ENCODE measurements at regions not wholly inside any gene's neighbourhood (a gene's known extent, or its start where the extent isn't known, plus 50 kb on each side); places are given as distances from the start of the nearest gene placed in this dataset.

- ATAC-seq, result no peak
Measured at GRCh38 chr4:173871643-173872042, 341.6 kb upstream of the HAND2 start.

GRCh38 chr4:173866322-173867026 is 336.4 kb upstream of the HAND2 start:
- H3K4me1 ChIP-seq (ENCODE audit: control insufficient read depth, insufficient read depth, low read length), result no peaks in the 10 kb centered on the region
- DNase-seq (no peak), ATAC-seq (no peak)
- TF ChIP-seq CTCF (IDR thresholded peaks at IDR 0.05), result no peak
- no peak overlapping the region for H3K27ac ChIP-seq (ENCODE audit: low read length)
- 97% methylated on average over 3 of the region's 3 CpGs for WGBS (ENCODE audit: insufficient coverage)
- Mint-ChIP-seq H3K4me1 (no peaks in the 10 kb centered on the region), H3K36me3 (no peaks in the 10 kb centered on the region), H3K27me3 (ENCODE audit: low read depth in 2 of 2) (no peaks in the 10 kb centered on the region), H3K9me3 (peaks cover 7 to 8% of the 10 kb centered on the region in 2 donors), H3K27ac (no peak overlapping the region), H3K4me3 (no peak overlapping the region)
- peaks cover 2% of the 10 kb centered on the region for H3K9me3 ChIP-seq (ENCODE audit: control insufficient read depth, insufficient read depth, low read length)
- no peaks in the 10 kb centered on the region for H3K36me3 ChIP-seq (ENCODE audit: control insufficient read depth, insufficient read depth, low read length)
- intact Hi-C loops (cut with micrococcal nuclease), result no loop called here
- H3K27me3 ChIP-seq (ENCODE audit: control insufficient read depth, insufficient read depth, low read length), result no peaks in the 10 kb centered on the region
- H3K4me3 ChIP-seq (ENCODE audit: low read length), result no peak overlapping the region

More at GRCh38 chr4:173871643-173872042, 341.6 kb upstream of the HAND2 start:
- intact Hi-C loops (cut with micrococcal nuclease), result no loop called here
- H3K27ac Mint-ChIP-seq, result no peak overlapping the region
- no peak overlapping the region for H3K4me3 ChIP-seq (ENCODE audit: low read length)
- no peaks in the 10 kb centered on the region for H3K4me1 Mint-ChIP-seq
- no peak overlapping the region for H3K4me3 Mint-ChIP-seq
- no peaks in the 10 kb centered on the region for H3K9me3 ChIP-seq (ENCODE audit: control insufficient read depth, insufficient read depth, low read length)
- H3K27me3 Mint-ChIP-seq (ENCODE audit: low read depth in 2 of 2), result no peaks in the 10 kb centered on the region
- H3K27me3 ChIP-seq (ENCODE audit: control insufficient read depth, insufficient read depth, low read length), result no peaks in the 10 kb centered on the region
- H3K9me3 Mint-ChIP-seq, result peaks cover 5 to 9% of the 10 kb centered on the region in 2 donors
- H3K36me3 Mint-ChIP-seq, result no peaks in the 10 kb centered on the region
- no peak overlapping the region for H3K27ac ChIP-seq (ENCODE audit: low read length)
- DNase-seq, result no peak
- H3K36me3 ChIP-seq (ENCODE audit: control insufficient read depth, insufficient read depth, low read length), result no peaks in the 10 kb centered on the region
- TF ChIP-seq CTCF (IDR thresholded peaks at IDR 0.05), result no peak
- H3K4me1 ChIP-seq (ENCODE audit: control insufficient read depth, insufficient read depth, low read length), result no peaks in the 10 kb centered on the region

GRCh38 chr4:173862754-173863153 is 332.7 kb upstream of the HAND2 start:
- no peak overlapping the region for H3K4me3 Mint-ChIP-seq
- Histone ChIP-seq H3K27ac (ENCODE audit: low read length) (no peak overlapping the region), H3K9me3 (ENCODE audit: control insufficient read depth, insufficient read depth, low read length) (peaks cover 2% of the 10 kb centered on the region), H3K4me3 (ENCODE audit: low read length) (no peak overlapping the region), H3K36me3 (ENCODE audit: control insufficient read depth, insufficient read depth, low read length) (no peaks in the 10 kb centered on the region), H3K27me3 (ENCODE audit: control insufficient read depth, insufficient read depth, low read length) (no peaks in the 10 kb centered on the region), H3K4me1 (ENCODE audit: control insufficient read depth, insufficient read depth, low read length) (no peaks in the 10 kb centered on the region)
- ATAC-seq (no peak), DNase-seq (no peak)
- no peaks in the 10 kb centered on the region for H3K36me3 Mint-ChIP-seq
- H3K9me3 Mint-ChIP-seq, result peaks cover 16 to 20% of the 10 kb centered on the region in 2 donors
- intact Hi-C loops (cut with micrococcal nuclease), result no loop called here
- no peak overlapping the region for H3K27ac Mint-ChIP-seq
- H3K4me1 Mint-ChIP-seq, result no peaks in the 10 kb centered on the region
- H3K27me3 Mint-ChIP-seq (ENCODE audit: low read depth in 2 of 2), result no peaks in the 10 kb centered on the region
- no peak for TF ChIP-seq CTCF (IDR thresholded peaks at IDR 0.05)
- WGBS (ENCODE audit: insufficient coverage), result 81% methylated on average over 1 of the region's 3 CpGs

GRCh38 chr4:173860094-173860493 is 330.1 kb upstream of the HAND2 start:
- WGBS (ENCODE audit: insufficient coverage), result 59% methylated on average over 1 of the region's 2 CpGs
- no peaks in the 10 kb centered on the region for H3K36me3 ChIP-seq (ENCODE audit: control insufficient read depth, insufficient read depth, low read length)
- ATAC-seq (no peak), DNase-seq (no peak)
- H3K9me3 ChIP-seq (ENCODE audit: control insufficient read depth, insufficient read depth, low read length), result peaks cover 2% of the 10 kb centered on the region
- intact Hi-C loops (cut with micrococcal nuclease), result no loop called here
- H3K4me1 ChIP-seq (ENCODE audit: control insufficient read depth, insufficient read depth, low read length), result no peaks in the 10 kb centered on the region
- Mint-ChIP-seq H3K4me3 (no peak overlapping the region), H3K27me3 (ENCODE audit: low read depth in 2 of 2) (no peaks in the 10 kb centered on the region), H3K27ac (no peak overlapping the region), H3K9me3 (peaks cover 16 to 24% of the 10 kb centered on the region in 2 donors), H3K36me3 (no peaks in the 10 kb centered on the region), H3K4me1 (no peaks in the 10 kb centered on the region)
- H3K27me3 ChIP-seq (ENCODE audit: control insufficient read depth, insufficient read depth, low read length), result no peaks in the 10 kb centered on the region
- no peak overlapping the region for H3K27ac ChIP-seq (ENCODE audit: low read length)
- H3K4me3 ChIP-seq (ENCODE audit: low read length), result no peak overlapping the region
- TF ChIP-seq CTCF (IDR thresholded peaks at IDR 0.05), result no peak
